IPS-15b (cell line): ENCODE measurements at regions not wholly inside any gene's neighbourhood (a gene's known extent, or its start where the extent isn't known, plus 50 kb on each side); places are given as distances from the start of the nearest gene placed in this dataset.
A peak's percentile ranks its signal among the peaks of the same experiment; 100 is the strongest.

ENCODE experiments used
- H3K27me3 ChIP-seq: one replicate; pipeline ENCODE4 v1.6.1; 2013; ENCODE audit warnings: low read length; ENCODE audit not compliant: control insufficient read depth, insufficient read depth
- H3K36me3 ChIP-seq: one replicate; pipeline ENCODE4 v1.6.1; 2013; ENCODE audit warnings: low read length; ENCODE audit not compliant: control insufficient read depth, insufficient read depth
- H3K4me1 ChIP-seq: one replicate; pipeline ENCODE4 v1.6.1; 2013; ENCODE audit warnings: mild to moderate bottlenecking, low read length; ENCODE audit not compliant: control insufficient read depth, insufficient read depth
- H3K4me3 ChIP-seq: one replicate; pipeline ENCODE4 v1.5.1; 2013; ENCODE audit warnings: low read depth, low read length
- H3K9ac ChIP-seq: one replicate; pipeline ENCODE4 v1.6.1; 2013; ENCODE audit warnings: low read depth, mild to moderate bottlenecking, low read length
- H3K9me3 ChIP-seq: one replicate; pipeline ENCODE4 v1.6.1; 2013; ENCODE audit warnings: mild to moderate bottlenecking, low read length; ENCODE audit not compliant: control insufficient read depth, insufficient read depth

GRCh38 chr15:29418178-29418577 lies 148.6 kb upstream of the NSMCE3 start:
- Histone ChIP-seq H3K36me3 (no peaks in the 10 kb centered on the region), H3K4me3 (no peak overlapping the region), H3K4me1 (peaks cover 2% of the 10 kb centered on the region), H3K27me3 (no peaks in the 10 kb centered on the region), H3K9ac (no peak overlapping the region), H3K9me3 (no peaks in the 10 kb centered on the region)

- Histone ChIP-seq H3K36me3 (no peaks in the 10 kb centered on the region), H3K4me1 (peaks cover 12% of the 10 kb centered on the region), H3K9me3 (no peaks in the 10 kb centered on the region), H3K4me3 (no peak overlapping the region), H3K27me3 (no peaks in the 10 kb centered on the region), H3K9ac (no peak overlapping the region)
Observed at GRCh38 chr15:29411299-29411698, 141.7 kb upstream of the NSMCE3 start.

DNA sequence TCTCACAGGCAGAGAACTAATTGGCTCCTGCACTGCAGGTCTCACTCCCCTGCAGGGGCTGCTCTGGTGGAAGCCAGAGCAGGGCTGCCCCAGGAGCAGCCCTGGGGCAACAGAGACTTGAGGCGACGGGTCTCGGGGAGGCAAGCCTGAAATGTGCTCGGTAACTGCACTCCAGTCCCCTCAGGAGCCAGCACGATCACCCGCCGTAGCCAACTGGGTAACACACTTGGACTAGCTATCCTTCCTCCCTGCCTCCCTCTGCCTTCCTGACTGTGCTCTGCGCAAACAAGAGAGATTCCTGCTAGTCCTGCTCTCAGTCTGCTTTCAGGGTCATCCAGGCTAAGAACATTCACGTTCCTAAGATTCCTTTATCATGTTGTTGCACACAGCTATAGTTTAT lies 140.7 kb upstream of the NSMCE3 start:
- Histone ChIP-seq H3K27me3 (no peaks in the 10 kb centered on the region), H3K4me3 (no peak overlapping the region), H3K4me1 (peaks cover 12% of the 10 kb centered on the region), H3K9ac (no peak overlapping the region), H3K36me3 (no peaks in the 10 kb centered on the region), H3K9me3 (no peaks in the 10 kb centered on the region)

GRCh38 chr15:29409890-29410289 lies 140.3 kb upstream of the NSMCE3 start:
- H3K27me3 ChIP-seq, result no peaks in the 10 kb centered on the region
- no peak overlapping the region for H3K4me3 ChIP-seq
- H3K36me3 ChIP-seq, result no peaks in the 10 kb centered on the region
- H3K9me3 ChIP-seq, result no peaks in the 10 kb centered on the region
- peak overlapping the region; percentile 0 for H3K9ac ChIP-seq
- H3K4me1 ChIP-seq, result peaks cover 12% of the 10 kb centered on the region

- H3K27me3 ChIP-seq, result no peaks in the 10 kb centered on the region
- no peak overlapping the region for H3K4me3 ChIP-seq
- H3K4me1 ChIP-seq, result peaks cover 25% of the 10 kb centered on the region
- H3K9me3 ChIP-seq, result no peaks in the 10 kb centered on the region
- H3K36me3 ChIP-seq, result no peaks in the 10 kb centered on the region
- no peak overlapping the region for H3K9ac ChIP-seq
Observed at GRCh38 chr15:29405564-29405963, 135.9 kb upstream of the NSMCE3 start.

GRCh38 chr15:29403772-29404171 lies 134.2 kb upstream of the NSMCE3 start:
- Histone ChIP-seq H3K36me3 (no peaks in the 10 kb centered on the region), H3K27me3 (no peaks in the 10 kb centered on the region), H3K4me1 (peaks cover 25% of the 10 kb centered on the region), H3K9me3 (no peaks in the 10 kb centered on the region), H3K9ac (no peak overlapping the region), H3K4me3 (no peak overlapping the region)

DNA sequence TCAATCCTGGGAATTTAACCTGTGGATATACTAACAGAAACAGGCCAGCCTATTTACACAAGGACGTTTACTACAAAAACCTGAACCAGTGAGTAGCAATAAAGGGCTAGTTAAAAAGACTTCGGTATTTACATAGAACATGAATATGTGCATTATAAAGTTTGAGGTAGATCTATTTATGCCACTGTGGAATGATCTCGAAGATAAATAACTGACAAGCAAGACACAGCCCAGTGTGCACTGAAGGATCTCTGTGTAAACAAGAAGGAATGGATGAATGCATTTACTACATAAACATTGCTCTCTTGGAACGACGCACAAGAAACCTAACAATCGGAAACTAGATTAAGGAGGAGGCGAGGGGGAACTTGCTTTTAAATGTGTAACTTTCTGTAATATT lies 132.0 kb upstream of the NSMCE3 start:
- H3K4me1 ChIP-seq, result peaks cover 25% of the 10 kb centered on the region

DNA sequence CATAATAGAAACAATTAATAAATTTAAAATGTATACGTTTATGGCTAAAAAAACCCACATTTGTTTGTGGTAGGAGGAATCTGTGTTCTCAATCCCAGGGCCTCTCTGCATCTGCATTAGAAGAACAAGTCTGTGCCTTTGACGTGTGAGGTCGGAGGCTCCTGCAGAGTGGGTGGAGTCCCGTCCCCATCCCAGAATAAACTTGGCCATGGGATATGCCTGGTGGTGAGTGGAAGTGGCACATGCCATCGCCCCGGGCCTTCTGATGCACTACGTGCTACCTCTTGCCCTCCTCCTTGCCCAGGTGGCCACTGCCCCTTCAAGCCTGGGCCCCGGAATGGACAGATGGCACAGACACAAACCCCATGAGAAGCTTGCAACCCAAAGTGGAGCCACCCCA lies 131.1 kb upstream of the NSMCE3 start:
- Histone ChIP-seq H3K9ac (no peak overlapping the region), H3K27me3 (no peaks in the 10 kb centered on the region), H3K9me3 (no peaks in the 10 kb centered on the region), H3K36me3 (no peaks in the 10 kb centered on the region), H3K4me3 (peak overlapping the region; percentile 12), H3K4me1 (peaks cover 25% of the 10 kb centered on the region)

More for the DNA sequence above, 132.0 kb upstream of the NSMCE3 start:
- Histone ChIP-seq H3K27me3 (no peaks in the 10 kb centered on the region), H3K9ac (no peak overlapping the region), H3K9me3 (no peaks in the 10 kb centered on the region), H3K36me3 (no peaks in the 10 kb centered on the region), H3K4me3 (no peak overlapping the region)

DNA sequence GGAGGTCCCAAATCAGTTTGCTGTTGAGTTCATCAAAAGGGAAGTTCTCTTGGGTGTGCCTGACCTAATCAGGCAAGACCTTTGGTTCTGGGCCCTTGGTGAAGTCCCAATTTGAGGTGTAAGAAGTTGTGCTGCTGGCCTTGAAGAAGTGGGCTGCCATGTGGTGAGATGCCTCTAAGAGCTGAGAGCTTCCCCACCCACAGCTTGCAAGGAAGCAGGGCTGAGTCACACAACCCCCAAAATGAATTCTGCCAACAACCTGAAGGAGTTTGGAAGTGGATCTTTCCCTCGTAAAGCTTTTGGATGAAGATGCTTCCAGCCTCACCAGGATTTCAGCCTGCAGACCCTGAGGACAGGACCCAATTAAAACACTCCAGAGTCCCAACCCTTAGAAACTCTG lies 129.3 kb upstream of the NSMCE3 start:
- no peaks in the 10 kb centered on the region for H3K9me3 ChIP-seq
- peaks cover 22% of the 10 kb centered on the region for H3K4me1 ChIP-seq
- H3K4me3 ChIP-seq, result no peak overlapping the region
- no peaks in the 10 kb centered on the region for H3K27me3 ChIP-seq
- no peak overlapping the region for H3K9ac ChIP-seq
- H3K36me3 ChIP-seq, result no peaks in the 10 kb centered on the region

DNA sequence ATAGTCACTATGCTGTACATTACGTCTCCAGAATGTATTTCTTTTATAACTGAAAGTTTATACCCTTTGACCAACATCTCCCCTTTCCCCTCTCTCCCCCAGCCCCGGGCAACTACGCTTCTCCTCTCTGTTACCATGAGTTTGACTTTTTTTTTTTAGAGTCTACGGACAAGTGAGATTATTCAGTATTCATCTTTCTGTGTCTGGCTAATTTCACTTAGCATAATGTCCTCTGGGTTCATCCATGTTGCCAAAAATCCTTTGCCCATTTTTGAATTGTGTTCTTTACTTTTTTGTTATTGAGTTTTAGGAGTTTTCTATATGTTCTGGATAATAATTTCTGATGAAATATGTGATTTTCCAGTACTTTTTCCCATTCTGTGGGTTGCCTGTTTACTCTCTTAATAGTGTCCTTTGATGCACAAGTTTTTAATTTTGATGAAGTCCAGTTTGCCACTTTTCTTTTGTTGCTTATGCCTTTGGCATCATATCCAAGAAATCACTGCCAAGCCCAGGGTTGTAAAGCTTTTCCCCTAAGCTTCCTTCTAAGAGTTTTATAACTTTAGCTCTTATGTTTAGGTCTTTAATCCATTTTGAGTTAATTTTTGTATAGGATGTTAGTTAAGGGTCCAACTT lies 126.7 kb upstream of the NSMCE3 start:
- H3K36me3 ChIP-seq, result no peaks in the 10 kb centered on the region
- H3K9me3 ChIP-seq, result no peaks in the 10 kb centered on the region
- peaks cover 15% of the 10 kb centered on the region for H3K4me1 ChIP-seq
- H3K27me3 ChIP-seq, result no peaks in the 10 kb centered on the region
- H3K4me3 ChIP-seq, result no peak overlapping the region
- no peak overlapping the region for H3K9ac ChIP-seq

GRCh38 chr15:29393443-29393842 lies 123.8 kb upstream of the NSMCE3 start:
- Histone ChIP-seq H3K36me3 (no peaks in the 10 kb centered on the region), H3K4me1 (no peaks in the 10 kb centered on the region), H3K9me3 (no peaks in the 10 kb centered on the region), H3K4me3 (no peak overlapping the region), H3K9ac (no peak overlapping the region), H3K27me3 (no peaks in the 10 kb centered on the region)

- no peak overlapping the region for H3K4me3 ChIP-seq
- H3K4me1 ChIP-seq, result no peaks in the 10 kb centered on the region
- H3K36me3 ChIP-seq, result no peaks in the 10 kb centered on the region
- no peaks in the 10 kb centered on the region for H3K9me3 ChIP-seq
- no peaks in the 10 kb centered on the region for H3K27me3 ChIP-seq
- no peak overlapping the region for H3K9ac ChIP-seq
Observed at GRCh38 chr15:29392358-29392757, 122.7 kb upstream of the NSMCE3 start.
